HEK293T (cell line): ENCODE measurements at regions not wholly inside any gene's neighbourhood (a gene's known extent, or its start where the extent isn't known, plus 50 kb on each side); places are given as distances from the start of the nearest gene placed in this dataset.

Experiments
- CTCF ChIA-PET: fragments of 350-600 bp; formaldehyde crosslinking; extraction: SDS; loops from one replicate; lab custom pipeline; 2021; ENCODE audit warnings: antibody characterized with exemption, inconsistent platforms; lab: Yijun Ruan, JAX
- POLR2A ChIA-PET: fragments of 350-600 bp; formaldehyde crosslinking; extraction: SDS; loops from one replicate; lab custom pipeline; 2020; ENCODE audit warnings: antibody characterized with exemption, inconsistent platforms; lab: Yijun Ruan, JAX
- DNase-seq: peaks from one replicate; pipeline ENCODE4 v3.0.0; 2012; ENCODE audit warnings: mixed read lengths; ENCODE audit errors: extremely low spot score
- ARNT ChIP-seq: fragments of 450-650 bp; IDR thresholded peaks from 2 replicates; pipeline ENCODE4 v1.6.1; 2017; ENCODE audit warnings: mild to moderate bottlenecking
- BHLHE40 ChIP-seq: fragments of 450-650 bp; IDR thresholded peaks from 2 replicates; pipeline ENCODE4 v1.6.1; 2016; ENCODE audit warnings: mild to moderate bottlenecking, moderate library complexity, borderline replicate concordance
- CTBP1 ChIP-seq: fragments of 450-650 bp; IDR thresholded peaks from 2 replicates; pipeline ENCODE4 v1.6.1; 2016; ENCODE audit warnings: borderline replicate concordance
- ELF4 ChIP-seq: fragments of 450-650 bp; IDR thresholded peaks from 2 replicates; pipeline ENCODE4 v1.6.1; 2017; ENCODE audit warnings: antibody characterized with exemption
- FOXA1 ChIP-seq: fragments of 450-650 bp; IDR thresholded peaks from 2 replicates; pipeline ENCODE4 v1.6.1; 2016; ENCODE audit warnings: mild to moderate bottlenecking
- FOXK2 ChIP-seq: fragments of 450-650 bp; IDR thresholded peaks from 2 replicates; pipeline ENCODE4 v1.6.1; 2016; ENCODE audit warnings: mild to moderate bottlenecking
- FOXM1 ChIP-seq: fragments of 450-650 bp; IDR thresholded peaks from 2 replicates; pipeline ENCODE4 v1.6.1; 2017; ENCODE audit warnings: mild to moderate bottlenecking, borderline replicate concordance
- HDGF ChIP-seq: fragments of 450-650 bp; IDR thresholded peaks from 2 replicates; pipeline ENCODE4 v1.6.1; 2017; ENCODE audit warnings: antibody characterized with exemption, borderline replicate concordance
- L3MBTL2 ChIP-seq: fragments of 450-650 bp; conservative IDR thresholded peaks from 2 replicates; pipeline ENCODE4 v1.6.1; 2016; ENCODE audit warnings: mild to moderate bottlenecking
- LEF1 ChIP-seq: fragments of 450-650 bp; IDR thresholded peaks from 2 replicates; pipeline ENCODE4 v1.6.1; 2017; ENCODE audit warnings: mild to moderate bottlenecking, borderline replicate concordance
- NFRKB ChIP-seq: fragments of 450-650 bp; IDR thresholded peaks from 2 replicates; pipeline ENCODE4 v1.6.1; 2016; ENCODE audit warnings: mild to moderate bottlenecking, moderate library complexity
- SP1 ChIP-seq: fragments of 450-650 bp; IDR thresholded peaks from 2 replicates; pipeline ENCODE4 v1.6.1; 2017
- SUZ12 ChIP-seq: fragments of 450-650 bp; IDR thresholded peaks from 2 replicates; pipeline ENCODE4 v1.6.1; 2016; ENCODE audit warnings: mild to moderate bottlenecking
- TARDBP ChIP-seq: fragments of 450-650 bp; IDR thresholded peaks from 2 replicates; pipeline ENCODE4 v1.6.1; 2016
- ZNF384 ChIP-seq: fragments of 450-650 bp; IDR thresholded peaks from 2 replicates; pipeline ENCODE4 v1.6.1; 2016
- TF ChIP-seq, protein P1 (sequence below): fragments of 450-650 bp; IDR thresholded peaks from 2 replicates; pipeline ENCODE4 v1.6.1; 2016

GRCh38 chr12:27179400-27180214, 64.5 kb upstream of the STK38L start:
- DNase-seq, result peak; percentile 28
- TF ChIP-seq NFRKB (no peak), TARDBP (no peak), L3MBTL2 (no peak), ZNF384 (no peak), FOXM1 (no peak), BHLHE40 (no peak), ELF4 (no peak), FOXA1 (no peak), LEF1 (no peak), CTBP1 (no peak), SUZ12 (no peak), ARNT (no peak), FOXK2 (no peak)
- TF ChIP-seq, protein P1, sequence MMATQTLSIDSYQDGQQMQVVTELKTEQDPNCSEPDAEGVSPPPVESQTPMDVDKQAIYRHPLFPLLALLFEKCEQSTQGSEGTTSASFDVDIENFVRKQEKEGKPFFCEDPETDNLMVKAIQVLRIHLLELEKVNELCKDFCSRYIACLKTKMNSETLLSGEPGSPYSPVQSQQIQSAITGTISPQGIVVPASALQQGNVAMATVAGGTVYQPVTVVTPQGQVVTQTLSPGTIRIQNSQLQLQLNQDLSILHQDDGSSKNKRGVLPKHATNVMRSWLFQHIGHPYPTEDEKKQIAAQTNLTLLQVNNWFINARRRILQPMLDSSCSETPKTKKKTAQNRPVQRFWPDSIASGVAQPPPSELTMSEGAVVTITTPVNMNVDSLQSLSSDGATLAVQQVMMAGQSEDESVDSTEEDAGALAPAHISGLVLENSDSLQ, result no peak
- POLR2A ChIA-PET, result interaction anchor here (0.6 kb wide), 1 partner anchor 14 kb away, joined by 3 read pairs; no protein-coding TSS in a partner anchor
- CTCF ChIA-PET, result interaction anchor here (0.7 kb wide), 1 partner anchor 126 kb away, joined by 3 read pairs; no protein-coding TSS in a partner anchor

GRCh38 chr12:27180906-27181505, 63.1 kb upstream of the STK38L start:
- CTCF ChIA-PET, result interaction anchor here (0.6 to 0.7 kb wide), 2 partner anchors 666 to 1947 kb away, joined by 4 to 6 read pairs; no protein-coding TSS in a partner anchor
- no peak for TF ChIP-seq LEF1
- no peak for TF ChIP-seq FOXK2
- no peak for TF ChIP-seq HDGF
- TF ChIP-seq ARNT, result no peak
- TF ChIP-seq NFRKB, result no peak
- no peak for TF ChIP-seq L3MBTL2
- no peak for TF ChIP-seq FOXM1
- TF ChIP-seq BHLHE40, result no peak
- TF ChIP-seq SP1, result no peak
- TF ChIP-seq FOXA1, result no peak
- TF ChIP-seq ZNF384, result no peak
- DNase-seq, result no peak
- POLR2A ChIA-PET, result no interaction called here

GRCh38 chr12:27183342-27183741, 60.7 kb upstream of the STK38L start:
- ChIA-PET CTCF (no interaction called here), POLR2A (interaction anchor here (0.6 kb wide), 1 partner anchor 10 kb away, joined by 3 read pairs; no protein-coding TSS in a partner anchor)
- DNase-seq, result no peak
- no peak for TF ChIP-seq ELF4
- TF ChIP-seq FOXM1, result no peak
- TF ChIP-seq SUZ12, result no peak
- TF ChIP-seq FOXA1, result no peak
- TF ChIP-seq, protein P1, result no peak
- no peak for TF ChIP-seq ZNF384

- no peak for DNase-seq
- POLR2A ChIA-PET, result no interaction called here
- CTCF ChIA-PET, result interaction anchor here (0.5 kb wide), 1 partner anchor 62 kb away, joined by 3 read pairs; no protein-coding TSS in a partner anchor
- TF ChIP-seq NFRKB (no peak), SUZ12 (no peak), FOXM1 (no peak), SP1 (no peak), TARDBP (no peak), CTBP1 (no peak), FOXA1 (no peak), HDGF (no peak), L3MBTL2 (no peak), ZNF384 (no peak), ARNT (no peak), ELF4 (no peak), BHLHE40 (no peak), LEF1 (no peak), FOXK2 (no peak)
- TF ChIP-seq, protein P1, result no peak
Measured at GRCh38 chr12:27185234-27186021, 58.7 kb upstream of the STK38L start.

DNA sequence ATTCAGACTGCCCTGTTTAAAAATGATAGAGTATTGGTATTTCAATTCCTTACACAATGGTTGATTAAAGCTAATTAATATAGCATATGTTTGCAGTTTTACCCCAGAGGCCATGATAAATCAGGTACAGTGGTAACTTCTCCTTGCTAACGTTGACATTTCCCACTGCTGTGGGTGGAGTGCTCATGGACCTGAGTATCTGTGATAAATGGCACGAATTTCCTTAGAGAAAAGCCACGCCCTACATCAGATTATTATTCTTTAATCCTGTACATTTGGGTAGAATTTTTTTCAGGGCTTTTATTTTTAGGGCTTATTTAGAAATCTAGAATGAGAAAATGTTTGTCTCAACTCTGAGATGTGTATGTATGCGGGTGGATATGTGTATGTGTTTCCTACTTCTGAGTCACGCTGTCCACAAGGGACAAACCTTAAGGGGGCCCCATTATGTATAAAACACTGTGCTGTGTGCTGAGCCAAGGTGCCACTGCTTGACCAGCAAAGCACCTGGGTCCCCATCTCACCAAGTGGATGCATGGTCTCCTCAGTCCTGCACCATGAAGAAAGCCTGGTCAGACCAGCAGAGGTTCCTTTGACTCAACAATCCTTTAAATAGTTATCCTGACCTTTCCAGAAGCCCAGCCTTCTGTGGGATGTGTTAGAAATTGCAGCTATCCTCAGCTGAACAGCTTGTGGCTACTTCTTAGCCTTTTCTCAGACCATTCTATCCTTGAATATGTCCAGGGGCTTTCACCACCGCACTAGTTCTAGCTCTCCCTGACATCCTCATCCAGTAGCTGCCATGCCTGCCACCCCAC, 57.9 kb upstream of the STK38L start:
- no peak for DNase-seq

More for the DNA sequence above, 57.9 kb upstream of the STK38L start:
- ChIA-PET CTCF (no interaction called here), POLR2A (no interaction called here)
- TF ChIP-seq LEF1, result no peak
- no peak for TF ChIP-seq ARNT
- TF ChIP-seq TARDBP, result no peak
- TF ChIP-seq ZNF384, result no peak
- no peak for TF ChIP-seq FOXA1
- no peak for TF ChIP-seq FOXM1
- no peak for TF ChIP-seq BHLHE40
- no peak for TF ChIP-seq FOXK2
